ENCODE measurements at regions not wholly inside any gene's neighbourhood (a gene's known extent, or its start where the extent isn't known, plus 50 kb on each side); places are given as distances from the start of the nearest gene placed in this dataset.
A peak's percentile ranks its signal among the peaks of the same experiment; 100 is the strongest.
"Not testable (repeated sequence)": the region's sequence is repeated elsewhere in the genome, so short reads cannot be mapped to it uniquely, and the experiment has no call there.

DNA sequence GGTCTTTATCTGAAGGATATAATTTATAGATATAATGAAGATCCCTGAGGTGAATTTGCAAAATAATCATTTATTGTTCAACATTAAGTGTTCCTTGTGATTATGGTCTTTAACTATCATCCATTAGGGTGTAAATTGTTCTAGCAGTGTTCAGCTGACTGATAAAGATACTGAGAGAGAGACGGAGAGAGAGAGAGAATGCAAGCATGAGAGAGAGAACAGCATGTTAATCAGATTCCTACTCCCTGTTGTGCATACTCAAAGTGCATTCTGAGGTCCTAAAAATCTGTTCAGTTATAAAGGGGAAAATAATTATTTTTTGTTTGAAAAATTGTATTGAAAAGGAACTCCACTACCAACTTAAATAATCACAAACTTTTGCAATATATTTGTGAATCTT lies 271.0 kb upstream of the CBLB start:
- Histone ChIP-seq H3K27me3 (no peaks in the 10 kb centered on the region), H3F3A (ENCODE audit: low read depth) (peaks cover 8% of the 10 kb centered on the region), H3K36me3 (no peaks in the 10 kb centered on the region), H3K79me2 (ENCODE audit: low read depth) (no peaks in the 10 kb centered on the region), H3K4me1 (peaks cover 15% of the 10 kb centered on the region), H2AFZ (replicated peaks) (no peak overlapping the region), H3K9me3 (ENCODE audit: low read depth) (no peaks in the 10 kb centered on the region), H4K20me1 (ENCODE audit: low read depth) (no peaks in the 10 kb centered on the region), H3K27ac (no peak overlapping the region), H3K4me3 (no peak overlapping the region), H3K9ac (no peak overlapping the region), H3K4me2 (no peak overlapping the region)
- Mint-ChIP-seq H3K36me3 (no peaks in the 10 kb centered on the region), H3K27ac (no peak overlapping the region), H3K27me3 (ENCODE audit: insufficient read depth, low read depth) (no peaks in the 10 kb centered on the region), H3K4me3 (no peak overlapping the region), H3K4me1 (peaks cover 12% of the 10 kb centered on the region), H3K9me3 (peaks cover 16% of the 10 kb centered on the region)
- no peak for DNase-seq (ENCODE audit: low spot score)
- TF ChIP-seq EZH2 (IDR thresholded peaks at IDR 0.05) (no peak), EZH2phosphoT487 (IDR thresholded peaks at IDR 0.05) (no peak), CTCF (IDR thresholded peaks at IDR 0.05) (no peak)

DNA sequence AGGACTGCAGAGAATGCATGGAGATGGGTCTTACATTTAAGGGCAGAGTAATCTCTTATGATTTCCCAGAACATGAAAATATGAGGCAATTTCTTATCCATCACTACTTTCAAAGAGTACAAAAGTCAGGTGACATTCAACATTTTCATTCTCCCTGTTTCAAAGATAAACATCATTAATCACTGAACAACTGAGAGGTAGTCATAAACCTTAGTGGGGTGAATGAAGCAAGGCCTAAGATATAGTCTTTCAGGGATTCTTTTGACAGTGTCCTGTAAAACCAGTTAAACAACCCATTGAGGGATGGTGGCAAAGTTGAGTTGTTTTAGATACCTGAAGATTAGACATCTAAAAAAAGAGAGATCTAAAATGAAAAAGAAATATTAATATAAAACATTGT lies 271.6 kb upstream of the CBLB start:
- DNase-seq (ENCODE audit: low spot score), result no peak
- Mint-ChIP-seq H3K27me3 (ENCODE audit: insufficient read depth, low read depth) (no peaks in the 10 kb centered on the region), H3K9me3 (peaks cover 20% of the 10 kb centered on the region), H3K4me1 (peaks cover 12% of the 10 kb centered on the region), H3K27ac (no peak overlapping the region), H3K4me3 (no peak overlapping the region), H3K36me3 (no peaks in the 10 kb centered on the region)
- H3F3A ChIP-seq (ENCODE audit: low read depth), result peaks cover 8% of the 10 kb centered on the region
- TF ChIP-seq CTCF (IDR thresholded peaks at IDR 0.05) (no peak), EZH2phosphoT487 (IDR thresholded peaks at IDR 0.05) (no peak), EZH2 (IDR thresholded peaks at IDR 0.05) (no peak)
- H3K79me2 ChIP-seq (ENCODE audit: low read depth), result no peaks in the 10 kb centered on the region
- no peak overlapping the region for H3K27ac ChIP-seq
- H3K9me3 ChIP-seq (ENCODE audit: low read depth), result no peaks in the 10 kb centered on the region
- H3K9ac ChIP-seq, result no peak overlapping the region
- H3K4me2 ChIP-seq, result no peak overlapping the region
- peaks cover 15% of the 10 kb centered on the region for H3K4me1 ChIP-seq
- H2AFZ ChIP-seq (replicated peaks), result no peak overlapping the region
- no peak overlapping the region for H3K4me3 ChIP-seq
- H4K20me1 ChIP-seq (ENCODE audit: low read depth), result no peaks in the 10 kb centered on the region
- no peaks in the 10 kb centered on the region for H3K27me3 ChIP-seq
- H3K36me3 ChIP-seq, result no peaks in the 10 kb centered on the region

DNA sequence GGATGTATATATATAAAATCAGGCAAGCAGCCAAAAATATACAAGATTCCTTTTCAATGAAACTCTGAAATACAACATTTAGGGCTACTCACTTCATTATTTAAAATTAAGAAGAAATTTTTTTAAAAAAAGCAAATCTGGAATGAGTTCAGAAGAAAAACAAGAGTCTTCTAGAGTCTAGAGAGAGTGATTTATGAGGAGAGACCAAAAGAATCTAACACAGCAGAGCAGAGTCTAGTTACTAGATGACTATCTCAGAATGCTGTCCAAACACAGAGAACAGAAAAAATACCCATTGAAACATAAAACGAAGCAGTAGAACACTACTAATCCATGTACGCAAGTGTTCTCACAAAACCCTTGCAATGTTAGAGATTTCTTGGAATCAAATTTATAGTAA lies 275.2 kb upstream of the CBLB start:
- Mint-ChIP-seq H3K36me3 (peaks cover 5% of the 10 kb centered on the region), H3K9me3 (peaks cover 39% of the 10 kb centered on the region), H3K27me3 (ENCODE audit: insufficient read depth, low read depth) (no peaks in the 10 kb centered on the region), H3K4me3 (no peak overlapping the region), H3K27ac (no peak overlapping the region), H3K4me1 (peaks cover 9% of the 10 kb centered on the region)
- no peak overlapping the region for H3K4me3 ChIP-seq
- H4K20me1 ChIP-seq (ENCODE audit: low read depth), result no peaks in the 10 kb centered on the region
- no peak overlapping the region for H2AFZ ChIP-seq (replicated peaks)
- no peaks in the 10 kb centered on the region for H3K9me3 ChIP-seq (ENCODE audit: low read depth)
- H3K27ac ChIP-seq, result peak overlapping the region; percentile 73
- H3K4me2 ChIP-seq, result no peak overlapping the region
- TF ChIP-seq CTCF (IDR thresholded peaks at IDR 0.05) (no peak), EZH2phosphoT487 (IDR thresholded peaks at IDR 0.05) (no peak), EZH2 (IDR thresholded peaks at IDR 0.05) (no peak)
- no peak for DNase-seq (ENCODE audit: low spot score)
- no peaks in the 10 kb centered on the region for H3K36me3 ChIP-seq
- H3K9ac ChIP-seq, result no peak overlapping the region
- peaks cover 15% of the 10 kb centered on the region for H3K4me1 ChIP-seq
- no peaks in the 10 kb centered on the region for H3K27me3 ChIP-seq
- H3F3A ChIP-seq (ENCODE audit: low read depth), result peaks cover 8% of the 10 kb centered on the region
- H3K79me2 ChIP-seq (ENCODE audit: low read depth), result no peaks in the 10 kb centered on the region

DNA sequence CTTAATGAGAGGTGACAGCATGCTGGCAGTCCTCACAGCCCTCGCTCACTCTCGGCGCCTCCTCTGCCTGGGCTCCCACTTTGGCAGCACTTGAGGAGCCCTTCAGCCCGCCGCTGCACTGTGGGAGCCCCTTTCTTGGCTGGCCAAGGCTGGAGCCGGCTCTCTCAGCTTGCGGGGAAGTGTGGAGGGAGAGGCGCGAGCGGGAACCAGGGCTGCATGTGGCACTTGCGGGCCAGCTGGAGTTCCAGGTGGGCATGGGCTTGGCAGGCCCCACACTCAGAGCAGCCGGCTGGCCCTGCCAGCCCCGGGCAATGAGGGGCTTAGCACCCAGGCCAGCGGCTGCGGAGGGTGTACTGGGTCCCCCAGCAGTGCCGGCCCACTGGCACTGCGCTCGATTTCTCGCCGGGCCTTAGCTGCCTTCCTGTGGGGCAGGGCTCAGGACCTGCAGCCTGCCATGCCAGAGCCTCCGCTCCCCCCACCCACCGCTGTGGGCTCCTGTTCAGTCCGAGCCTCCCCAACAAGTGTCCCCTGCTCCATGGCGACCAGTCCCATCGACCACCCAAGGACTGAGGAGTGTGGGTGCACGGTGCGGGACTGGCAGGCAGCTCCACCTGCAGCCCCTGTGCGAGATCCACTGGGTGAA lies 279.7 kb upstream of the CBLB start:
- not testable (repeated sequence) for H2AFZ ChIP-seq (replicated peaks); H3K4me3 Mint-ChIP-seq; H3K4me3 ChIP-seq; H3K4me1 ChIP-seq; H3K27ac ChIP-seq; H3K36me3 Mint-ChIP-seq; H4K20me1 ChIP-seq (ENCODE audit: low read depth); H3K27me3 Mint-ChIP-seq (ENCODE audit: insufficient read depth, low read depth); H3K9ac ChIP-seq; H3K79me2 ChIP-seq (ENCODE audit: low read depth); H3K9me3 ChIP-seq (ENCODE audit: low read depth); H3K4me2 ChIP-seq; H3F3A ChIP-seq (ENCODE audit: low read depth); H3K27me3 ChIP-seq; H3K27ac Mint-ChIP-seq; DNase-seq (ENCODE audit: low spot score); H3K36me3 ChIP-seq; H3K4me1 Mint-ChIP-seq
- peaks cover 44% of the 10 kb centered on the region for H3K9me3 Mint-ChIP-seq

Data from neural progenitor cell (in vitro differentiated cells).